ENCODE measurements at regions not wholly inside any gene's neighbourhood (a gene's known extent, or its start where the extent isn't known, plus 50 kb on each side); places are given as distances from the start of the nearest gene placed in this dataset.

- Histone ChIP-seq H3K36me3 (replicated peaks in 1 of 2; ENCODE audit: control insufficient read depth in 1 of 2, insufficient read depth in 2 of 2, low read length in 2 of 2) (no peaks in the 10 kb centered on the region), H3K4me1 (ENCODE audit: control insufficient read depth in 1 of 2, insufficient read depth in 2 of 2, low read length in 2 of 2) (no peaks in the 10 kb centered on the region), H3K27me3 (ENCODE audit: control insufficient read depth in 2 of 2, insufficient read depth in 2 of 2, low read length in 2 of 2) (no peaks in the 10 kb centered on the region), H3K4me3 (replicated peaks in 1 of 3; ENCODE audit: low read depth in 2 of 3, low read length in 3 of 3) (no peak overlapping the region), H2AFZ (ENCODE audit: insufficient read depth, low read depth, low read length, poor library complexity, severe bottlenecking) (no peak overlapping the region), H3K79me2 (ENCODE audit: insufficient read depth, low read length) (no peaks in the 10 kb centered on the region), H3K4me2 (replicated peaks; ENCODE audit: extremely low read depth, low read length, poor library complexity, severe bottlenecking) (no peak overlapping the region), H3K9me3 (replicated peaks in 1 of 2; ENCODE audit: control insufficient read depth in 1 of 2, insufficient read depth in 1 of 2, low read length in 2 of 2) (peaks cover 6 to 7% of the 10 kb centered on the region in 2 donors), H4K20me1 (ENCODE audit: insufficient read depth, low read length) (no peaks in the 10 kb centered on the region), H3K27ac (ENCODE audit: low read depth in 1 of 2, low read length in 2 of 2) (no peak overlapping the region), H3K9ac (ENCODE audit: insufficient read depth, low read length, poor library complexity, severe bottlenecking) (no peak overlapping the region)
- TF ChIP-seq CTCF (IDR thresholded peaks at IDR 0.05) = no peak
- Mint-ChIP-seq H3K27ac (no peak overlapping the region), H3K9me3 (peaks cover 2 to 8% (median 7%) of the 10 kb centered on the region in 7 donors), H3K36me3 (no peaks in the 10 kb centered on the region), H3K27me3 (ENCODE audit: low read depth in 3 of 3) (peaks cover 4 to 5% (median 4%) of the 10 kb centered on the region in 3 donors), H3K4me1 (no peaks in the 10 kb centered on the region), H3K4me3 (no peak overlapping the region)
- 84% methylated on average over 5 of the region's 9 CpGs for WGBS (ENCODE audit: insufficient coverage)
- no peak for DNase-seq
- intact Hi-C loops (cut with micrococcal nuclease) = loop anchor here in 1 of 2 donors (10.0 kb wide), 1 partner anchor 58 kb away; the partner anchor contains the start of gene BAIAP2L1
Measured at GRCh38 chr7:98462911-98463633, 62.2 kb upstream of the BAIAP2L1 start.

GRCh38 chr7:98460902-98461301 is 60.0 kb upstream of the BAIAP2L1 start:
- no peak overlapping the region for H3K27ac ChIP-seq (ENCODE audit: low read depth in 1 of 2, low read length in 2 of 2)
- H3K36me3 ChIP-seq (replicated peaks in 1 of 2; ENCODE audit: control insufficient read depth in 1 of 2, insufficient read depth in 2 of 2, low read length in 2 of 2) = no peaks in the 10 kb centered on the region
- intact Hi-C loops (cut with micrococcal nuclease) = loop anchor here in 1 of 2 donors (10.0 kb wide), 1 partner anchor 56 kb away; the partner anchor contains the start of gene BAIAP2L1
- H3K4me1 ChIP-seq (ENCODE audit: control insufficient read depth in 1 of 2, insufficient read depth in 2 of 2, low read length in 2 of 2) = no peaks in the 10 kb centered on the region
- H3K4me3 Mint-ChIP-seq = no peak overlapping the region
- H3K9me3 Mint-ChIP-seq = peaks cover 0 to 2% (median 0%) of the 10 kb centered on the region in 7 donors
- H3K36me3 Mint-ChIP-seq = no peaks in the 10 kb centered on the region
- no peaks in the 10 kb centered on the region for H3K27me3 ChIP-seq (ENCODE audit: control insufficient read depth in 2 of 2, insufficient read depth in 2 of 2, low read length in 2 of 2)
- no CpG with 5 or more reads among the region's 3 CpGs for WGBS (ENCODE audit: insufficient coverage)
- no peak for TF ChIP-seq CTCF (IDR thresholded peaks at IDR 0.05)
- no peak overlapping the region for H3K27ac Mint-ChIP-seq
- no peak for DNase-seq
- no peaks in the 10 kb centered on the region for H3K9me3 ChIP-seq (replicated peaks in 1 of 2; ENCODE audit: control insufficient read depth in 1 of 2, insufficient read depth in 1 of 2, low read length in 2 of 2)
- no peak overlapping the region for H3K4me2 ChIP-seq (replicated peaks; ENCODE audit: extremely low read depth, low read length, poor library complexity, severe bottlenecking)
- H3K27me3 Mint-ChIP-seq (ENCODE audit: low read depth in 3 of 3) = peaks cover 2 to 7% (median 5%) of the 10 kb centered on the region in 3 donors
- no peak overlapping the region for H2AFZ ChIP-seq (ENCODE audit: insufficient read depth, low read depth, low read length, poor library complexity, severe bottlenecking)
- no peaks in the 10 kb centered on the region for H3K79me2 ChIP-seq (ENCODE audit: insufficient read depth, low read length)
- no peak overlapping the region for H3K4me3 ChIP-seq (replicated peaks in 1 of 3; ENCODE audit: low read depth in 2 of 3, low read length in 3 of 3)
- no peak overlapping the region for H3K9ac ChIP-seq (ENCODE audit: insufficient read depth, low read length, poor library complexity, severe bottlenecking)
- H4K20me1 ChIP-seq (ENCODE audit: insufficient read depth, low read length) = no peaks in the 10 kb centered on the region
- no peaks in the 10 kb centered on the region for H3K4me1 Mint-ChIP-seq
